ENCODE measurements at regions not wholly inside any gene's neighbourhood (a gene's known extent, or its start where the extent isn't known, plus 50 kb on each side); places are given as distances from the start of the nearest gene placed in this dataset.

DNA sequence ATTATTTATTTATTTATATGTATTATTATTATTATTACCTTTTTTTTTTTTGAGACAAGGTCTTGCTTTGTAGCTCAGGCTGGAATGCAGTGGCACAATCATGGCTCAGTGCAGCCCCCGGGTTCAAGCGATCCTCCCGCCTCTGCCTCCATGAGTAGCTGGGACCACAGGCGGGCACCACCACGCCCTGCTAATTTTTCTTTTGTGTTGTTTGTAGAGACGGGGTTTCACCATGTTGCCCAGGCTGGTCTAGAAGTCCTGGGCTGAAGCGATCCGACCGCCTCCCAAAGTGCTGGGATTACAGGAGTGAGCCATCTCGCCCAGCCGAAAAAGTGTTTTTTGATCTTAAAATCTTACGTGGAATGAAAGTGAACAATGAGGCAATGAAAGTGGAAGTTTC lies 79.4 kb upstream of the C1GALT1 start:
- TF ChIP-seq POLR2AphosphoS5 (IDR thresholded peaks at IDR 0.05): no peak
- TF ChIP-seq EZH2 (IDR thresholded peaks at IDR 0.05; ENCODE audit: borderline replicate concordance, insufficient read depth, low read length, poor library complexity, severe bottlenecking): no peak
- TF ChIP-seq, protein P1, sequence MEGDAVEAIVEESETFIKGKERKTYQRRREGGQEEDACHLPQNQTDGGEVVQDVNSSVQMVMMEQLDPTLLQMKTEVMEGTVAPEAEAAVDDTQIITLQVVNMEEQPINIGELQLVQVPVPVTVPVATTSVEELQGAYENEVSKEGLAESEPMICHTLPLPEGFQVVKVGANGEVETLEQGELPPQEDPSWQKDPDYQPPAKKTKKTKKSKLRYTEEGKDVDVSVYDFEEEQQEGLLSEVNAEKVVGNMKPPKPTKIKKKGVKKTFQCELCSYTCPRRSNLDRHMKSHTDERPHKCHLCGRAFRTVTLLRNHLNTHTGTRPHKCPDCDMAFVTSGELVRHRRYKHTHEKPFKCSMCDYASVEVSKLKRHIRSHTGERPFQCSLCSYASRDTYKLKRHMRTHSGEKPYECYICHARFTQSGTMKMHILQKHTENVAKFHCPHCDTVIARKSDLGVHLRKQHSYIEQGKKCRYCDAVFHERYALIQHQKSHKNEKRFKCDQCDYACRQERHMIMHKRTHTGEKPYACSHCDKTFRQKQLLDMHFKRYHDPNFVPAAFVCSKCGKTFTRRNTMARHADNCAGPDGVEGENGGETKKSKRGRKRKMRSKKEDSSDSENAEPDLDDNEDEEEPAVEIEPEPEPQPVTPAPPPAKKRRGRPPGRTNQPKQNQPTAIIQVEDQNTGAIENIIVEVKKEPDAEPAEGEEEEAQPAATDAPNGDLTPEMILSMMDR (IDR thresholded peaks at IDR 0.05; ENCODE audit: poor library complexity, severe bottlenecking): no peak
- TF ChIP-seq EP300 (conservative IDR thresholded peaks at IDR 0.05; ENCODE audit: poor library complexity, severe bottlenecking): no peak
- TF ChIP-seq, protein P2, sequence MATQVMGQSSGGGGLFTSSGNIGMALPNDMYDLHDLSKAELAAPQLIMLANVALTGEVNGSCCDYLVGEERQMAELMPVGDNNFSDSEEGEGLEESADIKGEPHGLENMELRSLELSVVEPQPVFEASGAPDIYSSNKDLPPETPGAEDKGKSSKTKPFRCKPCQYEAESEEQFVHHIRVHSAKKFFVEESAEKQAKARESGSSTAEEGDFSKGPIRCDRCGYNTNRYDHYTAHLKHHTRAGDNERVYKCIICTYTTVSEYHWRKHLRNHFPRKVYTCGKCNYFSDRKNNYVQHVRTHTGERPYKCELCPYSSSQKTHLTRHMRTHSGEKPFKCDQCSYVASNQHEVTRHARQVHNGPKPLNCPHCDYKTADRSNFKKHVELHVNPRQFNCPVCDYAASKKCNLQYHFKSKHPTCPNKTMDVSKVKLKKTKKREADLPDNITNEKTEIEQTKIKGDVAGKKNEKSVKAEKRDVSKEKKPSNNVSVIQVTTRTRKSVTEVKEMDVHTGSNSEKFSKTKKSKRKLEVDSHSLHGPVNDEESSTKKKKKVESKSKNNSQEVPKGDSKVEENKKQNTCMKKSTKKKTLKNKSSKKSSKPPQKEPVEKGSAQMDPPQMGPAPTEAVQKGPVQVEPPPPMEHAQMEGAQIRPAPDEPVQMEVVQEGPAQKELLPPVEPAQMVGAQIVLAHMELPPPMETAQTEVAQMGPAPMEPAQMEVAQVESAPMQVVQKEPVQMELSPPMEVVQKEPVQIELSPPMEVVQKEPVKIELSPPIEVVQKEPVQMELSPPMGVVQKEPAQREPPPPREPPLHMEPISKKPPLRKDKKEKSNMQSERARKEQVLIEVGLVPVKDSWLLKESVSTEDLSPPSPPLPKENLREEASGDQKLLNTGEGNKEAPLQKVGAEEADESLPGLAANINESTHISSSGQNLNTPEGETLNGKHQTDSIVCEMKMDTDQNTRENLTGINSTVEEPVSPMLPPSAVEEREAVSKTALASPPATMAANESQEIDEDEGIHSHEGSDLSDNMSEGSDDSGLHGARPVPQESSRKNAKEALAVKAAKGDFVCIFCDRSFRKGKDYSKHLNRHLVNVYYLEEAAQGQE (IDR thresholded peaks at IDR 0.05; ENCODE audit: borderline replicate concordance): no peak
- no peak for TF ChIP-seq RAD21 (conservative IDR thresholded peaks at IDR 0.05)
- TF ChIP-seq SMC3 (conservative IDR thresholded peaks at IDR 0.05; ENCODE audit: poor library complexity): no peak
- TF ChIP-seq TAF1 (IDR thresholded peaks at IDR 0.05; ENCODE audit: low read depth): no peak
